Panc1 (cell line): ENCODE measurements at regions not wholly inside any gene's neighbourhood (a gene's known extent, or its start where the extent isn't known, plus 50 kb on each side); places are given as distances from the start of the nearest gene placed in this dataset.

Experiments
- ATAC-seq: fragments of 200-7000 bp; cut with Tn5 transposase; 2 replicates; pipeline ENCODE4 v1.9.1; 2020; ENCODE audit warnings: mild to moderate bottlenecking, moderate library complexity
- BruUV-seq: library from RNA; stranded (reverse); fragments of 400-500 nt; replicated peaks from 2 replicates; lab custom pipeline; 2021; lab: Mats Ljungman, UMichigan
- CTCF ChIA-PET: fragments of 300-600 bp; sonication (Branson Sonifier 250); formaldehyde crosslinking; loops from one replicate; lab custom pipeline; 2022; ENCODE audit warnings: antibody characterized with exemption; lab: Charles Lee
- POLR2A ChIA-PET: fragments of 300-600 bp; sonication (Branson Sonifier 250); formaldehyde crosslinking; loops from one replicate; lab custom pipeline; 2022; ENCODE audit warnings: antibody characterized with exemption; lab: Charles Lee
- DNase-seq: peaks from one replicate; pipeline ENCODE4 v3.0.0-alpha.2; 2010; ENCODE audit warnings: low read depth, low spot score
- H3K27ac ChIP-seq: 2 replicates; pipeline ENCODE4 v1.5.1; 2011; ENCODE audit warnings: mild to moderate bottlenecking, low read length, inconsistent platforms
- H3K27me3 ChIP-seq: fragments of 200-500 bp; sonication (Bioruptor generic); 2 replicates; pipeline ENCODE4 v1.6.0; 2014; ENCODE audit warnings: low read length, inconsistent platforms; ENCODE audit not compliant: control insufficient read depth, insufficient read depth
- H3K36me3 ChIP-seq: fragments of 200-500 bp; sonication (Bioruptor generic); 2 replicates; pipeline ENCODE4 v1.5.1; 2014; ENCODE audit warnings: inconsistent platforms, mild to moderate bottlenecking, low read length, moderate library complexity; ENCODE audit not compliant: control insufficient read depth, insufficient read depth
- H3K4me1 ChIP-seq: 2 replicates; pipeline ENCODE4 v1.5.1; 2011; ENCODE audit warnings: inconsistent platforms, mild to moderate bottlenecking, low read length, moderate library complexity; ENCODE audit not compliant: control insufficient read depth, insufficient read depth
- H3K4me3 ChIP-seq, 2 experiments: 2 replicates each; pipeline ENCODE4 v1.5.1; 2011 to 2012; ENCODE audit warnings: low read depth in 2 of 2, low read length in 2 of 2, mild to moderate bottlenecking in 2 of 2, inconsistent platforms in 1 of 2, moderate library complexity in 1 of 2
- H3K9me3 ChIP-seq: fragments of 200-500 bp; sonication (Bioruptor generic); 2 replicates; pipeline ENCODE4 v1.5.1; 2014; ENCODE audit warnings: low read depth, mild to moderate bottlenecking, inconsistent platforms, low read length, moderate library complexity; ENCODE audit not compliant: control insufficient read depth, insufficient read depth
- POLR2AphosphoS5 ChIP-seq: IDR thresholded peaks from 2 replicates; pipeline ENCODE4 v1.6.1; 2012; ENCODE audit warnings: mild to moderate bottlenecking, low read depth, low read length, moderate library complexity
- SIN3A ChIP-seq: IDR thresholded peaks from 2 replicates; pipeline ENCODE4 v1.6.1; 2012; ENCODE audit warnings: low read depth, mild to moderate bottlenecking, low read length, moderate library complexity, borderline replicate concordance; ENCODE audit not compliant: insufficient read depth
- TCF7L2 ChIP-seq: IDR thresholded peaks from 2 replicates; pipeline ENCODE4 v1.6.1; 2011; ENCODE audit warnings: mild to moderate bottlenecking, low read depth, low read length, inconsistent platforms
- in situ Hi-C: cut with HindIII; loops from 2 replicates; pipeline ENCODE4 v1.10.0; 2016; ENCODE audit warnings: low sequenced_read_pairs, low pct_unique_long_range_greater_than_20kb
- intact Hi-C: fragments of 100-400 bp; cut with micrococcal nuclease; formaldehyde crosslinking; loops from one replicate; pipeline ENCODE4 v1.10.0; 2022; ENCODE audit not compliant: unreplicated experiment
- TF ChIP-seq, protein P1 (sequence below), 2 experiments: IDR thresholded peaks; 2 replicates each; pipeline ENCODE4 v1.6.1; 2011 to 2012; ENCODE audit warnings: low read depth in 2 of 2, control low read depth in 1 of 2, low read length in 1 of 2, mild to moderate bottlenecking in 1 of 2, moderate library complexity in 1 of 2; ENCODE audit not compliant: insufficient read depth in 1 of 2
- TF ChIP-seq, protein P2 (sequence below): fragments of 450-650 bp; IDR thresholded peaks from 2 replicates; pipeline ENCODE4 v1.5.1; 2017; ENCODE audit warnings: mild to moderate bottlenecking

- H3K4me3 ChIP-seq, result no peak overlapping the region
- ChIA-PET CTCF (no interaction called here), POLR2A (no interaction called here)
- no peaks in the 10 kb centered on the region for H3K27me3 ChIP-seq
- BruUV-seq, result no TSS peak
- ATAC-seq (no peak), DNase-seq (no peak)
- in situ Hi-C loops, result no loop called here
- H3K36me3 ChIP-seq, result no peaks in the 10 kb centered on the region
- TF ChIP-seq, protein P1, sequence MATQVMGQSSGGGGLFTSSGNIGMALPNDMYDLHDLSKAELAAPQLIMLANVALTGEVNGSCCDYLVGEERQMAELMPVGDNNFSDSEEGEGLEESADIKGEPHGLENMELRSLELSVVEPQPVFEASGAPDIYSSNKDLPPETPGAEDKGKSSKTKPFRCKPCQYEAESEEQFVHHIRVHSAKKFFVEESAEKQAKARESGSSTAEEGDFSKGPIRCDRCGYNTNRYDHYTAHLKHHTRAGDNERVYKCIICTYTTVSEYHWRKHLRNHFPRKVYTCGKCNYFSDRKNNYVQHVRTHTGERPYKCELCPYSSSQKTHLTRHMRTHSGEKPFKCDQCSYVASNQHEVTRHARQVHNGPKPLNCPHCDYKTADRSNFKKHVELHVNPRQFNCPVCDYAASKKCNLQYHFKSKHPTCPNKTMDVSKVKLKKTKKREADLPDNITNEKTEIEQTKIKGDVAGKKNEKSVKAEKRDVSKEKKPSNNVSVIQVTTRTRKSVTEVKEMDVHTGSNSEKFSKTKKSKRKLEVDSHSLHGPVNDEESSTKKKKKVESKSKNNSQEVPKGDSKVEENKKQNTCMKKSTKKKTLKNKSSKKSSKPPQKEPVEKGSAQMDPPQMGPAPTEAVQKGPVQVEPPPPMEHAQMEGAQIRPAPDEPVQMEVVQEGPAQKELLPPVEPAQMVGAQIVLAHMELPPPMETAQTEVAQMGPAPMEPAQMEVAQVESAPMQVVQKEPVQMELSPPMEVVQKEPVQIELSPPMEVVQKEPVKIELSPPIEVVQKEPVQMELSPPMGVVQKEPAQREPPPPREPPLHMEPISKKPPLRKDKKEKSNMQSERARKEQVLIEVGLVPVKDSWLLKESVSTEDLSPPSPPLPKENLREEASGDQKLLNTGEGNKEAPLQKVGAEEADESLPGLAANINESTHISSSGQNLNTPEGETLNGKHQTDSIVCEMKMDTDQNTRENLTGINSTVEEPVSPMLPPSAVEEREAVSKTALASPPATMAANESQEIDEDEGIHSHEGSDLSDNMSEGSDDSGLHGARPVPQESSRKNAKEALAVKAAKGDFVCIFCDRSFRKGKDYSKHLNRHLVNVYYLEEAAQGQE (IDR thresholded peaks at IDR 0.05; ENCODE audit: insufficient read depth in 1 of 2, low read depth in 2 of 2, low read length in 1 of 2), result no peak
- no peak for TF ChIP-seq SIN3A
- no peak overlapping the region for H3K27ac ChIP-seq
- intact Hi-C loops, result no loop called here
- no peaks in the 10 kb centered on the region for H3K4me1 ChIP-seq
- no peaks in the 10 kb centered on the region for H3K9me3 ChIP-seq
These were observed 219.9 kb downstream of the OTOR start for GRCh38 chr20:16968099-16968498.

- DNase-seq (no peak), ATAC-seq (no peak)
- Histone ChIP-seq H3K27me3 (no peaks in the 10 kb centered on the region), H3K9me3 (no peaks in the 10 kb centered on the region), H3K36me3 (no peaks in the 10 kb centered on the region), H3K27ac (no peak overlapping the region), H3K4me3 (no peak overlapping the region), H3K4me1 (no peaks in the 10 kb centered on the region)
- TF ChIP-seq POLR2AphosphoS5, result no peak
- TF ChIP-seq TCF7L2, result no peak
- TF ChIP-seq, protein P2, sequence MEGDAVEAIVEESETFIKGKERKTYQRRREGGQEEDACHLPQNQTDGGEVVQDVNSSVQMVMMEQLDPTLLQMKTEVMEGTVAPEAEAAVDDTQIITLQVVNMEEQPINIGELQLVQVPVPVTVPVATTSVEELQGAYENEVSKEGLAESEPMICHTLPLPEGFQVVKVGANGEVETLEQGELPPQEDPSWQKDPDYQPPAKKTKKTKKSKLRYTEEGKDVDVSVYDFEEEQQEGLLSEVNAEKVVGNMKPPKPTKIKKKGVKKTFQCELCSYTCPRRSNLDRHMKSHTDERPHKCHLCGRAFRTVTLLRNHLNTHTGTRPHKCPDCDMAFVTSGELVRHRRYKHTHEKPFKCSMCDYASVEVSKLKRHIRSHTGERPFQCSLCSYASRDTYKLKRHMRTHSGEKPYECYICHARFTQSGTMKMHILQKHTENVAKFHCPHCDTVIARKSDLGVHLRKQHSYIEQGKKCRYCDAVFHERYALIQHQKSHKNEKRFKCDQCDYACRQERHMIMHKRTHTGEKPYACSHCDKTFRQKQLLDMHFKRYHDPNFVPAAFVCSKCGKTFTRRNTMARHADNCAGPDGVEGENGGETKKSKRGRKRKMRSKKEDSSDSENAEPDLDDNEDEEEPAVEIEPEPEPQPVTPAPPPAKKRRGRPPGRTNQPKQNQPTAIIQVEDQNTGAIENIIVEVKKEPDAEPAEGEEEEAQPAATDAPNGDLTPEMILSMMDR, result no peak
- TF ChIP-seq, protein P1 (IDR thresholded peaks at IDR 0.05; ENCODE audit: insufficient read depth in 1 of 2, low read depth in 2 of 2, low read length in 1 of 2), result no peak
- TF ChIP-seq SIN3A, result no peak
- ChIA-PET CTCF (no interaction called here), POLR2A (no interaction called here)
- intact Hi-C loops, result no loop called here
- no TSS peak for BruUV-seq
- in situ Hi-C loops, result no loop called here
These were observed 222.6 kb downstream of the OTOR start for GRCh38 chr20:16970776-16971175.
